Globus pallidus (tissue), 1 donor: ENCODE measurements at regions not wholly inside any gene's neighbourhood (a gene's known extent, or its start where the extent isn't known, plus 50 kb on each side); places are given as distances from the start of the nearest gene placed in this dataset.

Experiments used
- DNase-seq: peaks from one replicate; pipeline ENCODE4 v3.0.0-alpha.2; 2015; ENCODE audit warnings: low spot score

- DNase-seq = no peak
Observed at GRCh38 chr4:4637710-4638109, 95.9 kb upstream of the STX18 start.

GRCh38 chr4:4633431-4633830, 91.6 kb upstream of the STX18 start:
- DNase-seq = no peak

- no peak for DNase-seq
Observed at GRCh38 chr4:4631150-4631549, 89.3 kb upstream of the STX18 start.

- DNase-seq = no peak
Observed at GRCh38 chr4:4627906-4628305, 86.1 kb upstream of the STX18 start.

GRCh38 chr4:4627111-4627510, 85.3 kb upstream of the STX18 start:
- no peak for DNase-seq

GRCh38 chr4:4625488-4625887, 83.6 kb upstream of the STX18 start:
- DNase-seq = no peak

GRCh38 chr4:4624276-4624897, 82.5 kb upstream of the STX18 start:
- DNase-seq = no peak

GRCh38 chr4:4619821-4620220, 78.0 kb upstream of the STX18 start:
- DNase-seq = no peak

GRCh38 chr4:4618847-4619246, 77.0 kb upstream of the STX18 start:
- DNase-seq = no peak

- no peak for DNase-seq
Observed at GRCh38 chr4:4614925-4615678, 73.3 kb upstream of the STX18 start.

GRCh38 chr4:4613641-4614286, 71.9 kb upstream of the STX18 start:
- DNase-seq = no peak

GRCh38 chr4:4613126-4613465, 71.2 kb upstream of the STX18 start:
- DNase-seq = no peak

GRCh38 chr4:4610672-4611071, 68.8 kb upstream of the STX18 start:
- no peak for DNase-seq

- DNase-seq = no peak
Observed at GRCh38 chr4:4609622-4610334, 67.9 kb upstream of the STX18 start.

- DNase-seq = no peak
Observed at GRCh38 chr4:4608214-4608537, 66.3 kb upstream of the STX18 start.

- DNase-seq = no peak
Observed at GRCh38 chr4:4607336-4608213, 65.7 kb upstream of the STX18 start.

GRCh38 chr4:4606321-4606720, 64.5 kb upstream of the STX18 start:
- DNase-seq = no peak

GRCh38 chr4:4605849-4606248, 64.0 kb upstream of the STX18 start:
- DNase-seq = no peak

GRCh38 chr4:4603592-4603991, 61.7 kb upstream of the STX18 start:
- DNase-seq = no peak

GRCh38 chr4:4603067-4603466, 61.2 kb upstream of the STX18 start:
- DNase-seq = no peak

GRCh38 chr4:4602468-4602867, 60.6 kb upstream of the STX18 start:
- DNase-seq = no peak

- no peak for DNase-seq
Observed at GRCh38 chr4:4601803-4602369, 60.0 kb upstream of the STX18 start.
